HG03066 (cell line): ENCODE measurements at regions not wholly inside any gene's neighbourhood (a gene's known extent, or its start where the extent isn't known, plus 50 kb on each side); places are given as distances from the start of the nearest gene placed in this dataset.
"Not testable (repeated sequence)": the region's sequence is repeated elsewhere in the genome, so short reads cannot be mapped to it uniquely, and the experiment has no call there.

ENCODE experiments used
- ATAC-seq: cut with Tn5 transposase; IDR thresholded peaks from one replicate; pipeline ENCODE4 v1.9.1; 2021; ENCODE audit warnings: low read depth; ENCODE audit not compliant: unreplicated experiment

DNA sequence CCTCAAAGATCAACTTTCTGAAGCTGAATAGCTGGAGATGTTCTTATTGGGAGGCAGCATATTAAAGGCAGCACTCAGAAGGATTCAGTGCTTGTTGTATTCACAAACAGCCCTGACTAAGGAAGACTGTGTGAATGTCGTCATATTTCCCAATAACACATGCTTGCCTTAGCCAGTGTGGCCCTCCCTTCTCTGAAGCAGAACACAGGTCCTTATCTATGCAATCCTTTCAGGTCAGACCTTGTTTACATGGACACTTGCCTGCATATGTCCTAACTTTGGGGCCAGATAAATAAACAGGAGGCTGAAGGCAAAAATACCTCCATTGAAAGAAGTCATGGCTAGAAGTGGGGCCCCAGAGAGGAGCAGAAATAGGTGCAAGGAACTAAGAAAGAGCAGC lies 97.2 kb downstream of the SLC4A3 start:
- no peak for ATAC-seq

GRCh38 chr2:219726916-219727315 lies 99.5 kb downstream of the SLC4A3 start:
- ATAC-seq: no peak

- ATAC-seq: no peak
Measured at GRCh38 chr2:219727771-219728429, 100.5 kb downstream of the SLC4A3 start.

DNA sequence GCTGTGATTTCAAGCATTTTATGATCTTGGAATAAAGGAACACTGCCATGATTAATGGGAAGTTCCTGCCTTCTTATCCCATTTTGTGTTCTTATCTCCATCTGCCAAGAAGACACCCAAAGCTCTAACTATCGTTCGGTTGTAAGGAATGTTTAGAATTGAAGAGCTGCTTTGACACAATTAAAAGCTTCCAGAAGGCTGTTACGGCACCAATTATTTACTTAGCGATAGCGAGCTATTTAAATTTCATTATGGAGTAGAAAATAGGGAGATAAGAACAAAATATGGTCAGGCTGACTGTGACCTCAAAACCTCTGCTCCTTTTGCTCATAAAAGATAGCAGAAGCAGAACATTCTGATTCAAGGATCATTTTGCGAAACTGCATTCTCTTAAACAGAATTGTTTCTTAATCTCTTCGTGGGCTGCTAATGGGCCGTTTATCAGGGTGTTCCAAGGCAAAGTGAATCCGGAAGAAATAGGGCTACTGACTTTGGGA lies 101.6 kb downstream of the SLC4A3 start:
- ATAC-seq: no peak

DNA sequence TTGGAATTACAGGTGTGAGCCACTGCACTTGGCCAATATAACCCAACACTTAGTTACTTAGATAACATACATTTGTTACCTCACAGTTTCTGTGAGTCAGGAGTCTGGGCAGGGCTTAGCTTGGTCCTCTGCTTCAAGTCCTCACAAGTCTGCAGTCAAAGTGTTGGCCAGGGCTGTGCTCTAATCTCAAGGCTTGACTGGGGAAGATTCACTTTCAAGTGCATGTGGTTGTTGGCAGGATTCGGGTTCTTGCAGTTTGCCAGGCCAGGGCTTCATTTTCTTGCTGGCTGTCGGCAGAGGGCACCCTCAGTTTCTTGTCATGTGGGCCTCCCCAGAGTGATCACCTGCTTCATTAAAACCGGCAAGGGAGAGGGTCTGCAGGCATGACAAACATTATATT lies 103.7 kb downstream of the SLC4A3 start:
- ATAC-seq: no peak

DNA sequence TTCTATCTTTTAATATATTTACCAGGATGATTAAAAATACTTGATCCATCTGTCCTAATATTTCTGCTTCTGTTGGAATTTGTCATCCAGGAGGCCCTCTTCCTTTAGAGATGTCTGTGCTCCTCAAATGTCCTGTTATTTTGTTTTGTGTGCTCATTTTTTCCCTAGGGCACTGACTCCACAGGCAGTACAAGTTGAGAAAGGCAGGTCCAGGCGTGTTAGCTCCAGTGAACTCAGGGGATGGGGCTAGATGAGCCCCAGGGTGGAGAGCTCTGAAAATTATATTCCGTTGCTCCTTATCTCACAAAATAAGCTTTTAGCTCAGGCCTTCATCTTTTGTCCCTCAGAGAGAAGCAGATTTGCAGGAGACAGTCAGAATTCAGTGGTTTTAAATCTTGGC lies 105.7 kb downstream of the SLC4A3 start:
- ATAC-seq: no peak

GRCh38 chr2:219733746-219734145 lies 106.3 kb downstream of the SLC4A3 start:
- no peak for ATAC-seq

DNA sequence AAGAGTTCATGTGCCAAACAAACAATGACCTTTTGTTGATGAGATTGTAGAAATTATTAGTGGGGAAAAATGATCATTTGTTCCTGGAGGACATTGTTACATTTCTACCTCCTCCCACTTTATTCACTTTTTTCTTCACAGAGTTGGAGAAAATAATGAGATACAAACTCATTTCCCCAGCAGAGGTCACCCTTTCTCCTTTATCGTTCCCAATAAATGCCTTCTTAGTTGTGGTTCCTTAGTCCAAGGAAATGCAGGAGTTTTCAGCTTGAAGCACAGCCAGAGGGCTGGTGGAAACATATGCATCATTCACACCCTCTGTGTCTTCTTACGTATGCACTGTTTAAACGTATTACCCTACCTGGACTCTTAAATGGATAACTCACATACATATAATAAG lies 108.8 kb downstream of the SLC4A3 start:
- no peak for ATAC-seq

DNA sequence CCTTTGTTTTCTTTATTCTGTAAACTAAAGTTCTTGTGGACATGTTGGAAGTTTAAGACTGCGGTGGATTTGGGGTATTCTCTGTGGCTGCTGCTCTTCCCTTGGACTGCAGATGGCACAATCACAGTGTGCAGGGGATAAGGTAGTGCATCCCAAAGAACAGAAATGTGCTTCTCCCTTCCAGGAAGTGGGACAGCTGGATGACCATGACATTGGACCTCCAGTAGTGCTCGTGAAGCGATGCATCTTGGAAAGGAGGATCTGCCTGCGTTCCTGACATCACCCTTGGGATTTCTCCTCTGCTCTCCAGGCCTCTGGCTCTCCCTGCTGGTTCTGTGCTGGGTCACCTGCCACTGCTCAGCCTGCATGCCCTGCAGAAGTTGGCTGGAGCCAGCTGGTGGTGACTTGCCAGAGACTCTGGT lies 109.9 kb downstream of the SLC4A3 start:
- ATAC-seq: no peak

GRCh38 chr2:219739066-219739465 lies 111.6 kb downstream of the SLC4A3 start:
- ATAC-seq: no peak

GRCh38 chr2:219739866-219740440 lies 112.5 kb downstream of the SLC4A3 start:
- ATAC-seq: no peak

GRCh38 chr2:219743548-219743947 lies 116.1 kb downstream of the SLC4A3 start:
- ATAC-seq: no peak

GRCh38 chr2:219744066-219744465 lies 116.6 kb downstream of the SLC4A3 start:
- no peak for ATAC-seq

- no peak for ATAC-seq
Measured at GRCh38 chr2:219744600-219744999, 117.2 kb downstream of the SLC4A3 start.

GRCh38 chr2:219747637-219748036 lies 120.2 kb downstream of the SLC4A3 start:
- ATAC-seq: no peak

- no peak for ATAC-seq
Measured at GRCh38 chr2:219748671-219749570, 121.5 kb downstream of the SLC4A3 start.

DNA sequence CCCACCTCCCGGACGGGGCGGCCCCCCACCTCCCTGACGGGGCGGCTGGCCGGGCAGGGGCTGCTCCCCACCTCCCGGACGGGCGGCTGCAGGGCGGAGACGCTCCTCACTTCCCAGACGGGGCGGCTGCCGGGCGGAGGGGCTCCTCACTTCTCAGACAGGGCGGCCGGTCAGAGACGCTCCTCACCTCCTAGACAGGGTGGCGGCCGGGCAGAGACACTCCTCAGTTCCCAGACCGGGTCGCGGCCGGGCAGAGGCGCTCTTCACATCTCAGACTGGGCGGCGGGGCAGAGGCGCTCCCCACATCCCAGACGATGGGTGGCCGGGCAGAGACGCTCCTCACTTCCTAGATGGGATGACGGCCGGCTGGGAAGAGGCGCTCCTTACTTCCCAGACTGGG lies 123.7 kb downstream of the SLC4A3 start:
- ATAC-seq: not testable (repeated sequence)

DNA sequence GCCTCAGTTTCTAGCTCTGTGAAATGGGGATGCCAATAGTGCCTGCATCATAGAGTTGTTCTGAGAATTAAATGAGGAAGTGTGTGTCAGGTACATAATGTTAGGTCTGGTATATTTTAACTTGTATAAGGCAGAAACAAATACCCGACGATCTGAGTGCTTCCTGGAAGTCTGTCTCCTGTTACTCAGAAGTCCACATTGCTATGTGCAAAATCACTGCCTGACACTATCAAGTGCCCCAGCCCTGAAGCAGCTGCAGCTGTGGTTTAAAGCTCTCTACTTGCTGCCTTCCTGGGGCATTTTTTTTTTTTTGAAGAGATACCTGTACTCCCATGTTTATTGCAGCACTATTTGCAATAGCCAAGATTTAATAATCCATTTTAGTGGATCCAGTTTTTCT lies 125.3 kb downstream of the SLC4A3 start:
- no peak for ATAC-seq

- ATAC-seq: no peak
Measured at GRCh38 chr2:219758907-219759680, 131.7 kb downstream of the SLC4A3 start.

DNA sequence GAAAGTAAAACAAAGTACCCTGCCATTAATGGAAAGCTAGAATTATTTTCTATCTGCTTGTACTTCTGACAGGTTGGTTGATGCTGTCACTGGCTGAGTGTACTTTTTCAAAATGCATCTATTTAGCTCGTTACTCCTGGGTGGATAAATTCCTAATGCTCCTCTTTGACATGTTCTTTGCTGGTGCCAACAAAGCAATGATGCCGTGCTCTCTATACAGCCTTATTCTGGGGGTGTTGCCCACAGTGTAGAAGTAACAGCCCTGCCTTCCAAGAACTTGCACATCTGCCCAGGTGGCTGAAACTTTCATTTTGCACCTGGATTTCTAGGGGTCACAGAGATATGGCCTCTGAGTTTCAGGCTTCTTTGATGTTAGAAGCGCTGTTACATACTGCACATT lies 132.4 kb downstream of the SLC4A3 start:
- no peak for ATAC-seq
